ENCODE measurements at regions not wholly inside any gene's neighbourhood (a gene's known extent, or its start where the extent isn't known, plus 50 kb on each side); places are given as distances from the start of the nearest gene placed in this dataset.

DNA sequence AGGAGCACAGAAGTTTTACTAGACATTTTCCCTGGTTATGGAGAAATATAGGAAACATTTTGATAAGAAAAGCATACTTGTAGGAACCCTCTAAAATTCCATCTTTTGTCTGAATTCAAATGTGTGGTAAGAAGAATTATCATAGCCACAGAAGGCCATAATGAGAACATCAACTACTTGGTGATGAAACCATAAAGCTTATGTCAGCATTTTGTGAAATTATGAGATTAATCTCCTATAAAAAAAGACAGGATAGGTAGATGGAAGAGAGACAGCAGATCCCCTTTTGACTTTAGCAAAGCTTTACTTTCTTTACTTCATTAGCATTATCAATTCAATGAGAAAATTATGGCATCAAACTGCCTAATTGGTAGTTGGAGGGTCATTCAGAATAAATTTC, 697.0 kb downstream of the IGSF11 start:
- Mint-ChIP-seq H3K4me1 (no peaks in the 10 kb centered on the region), H3K9me3 (peaks cover 1 to 9% (median 3%) of the 10 kb centered on the region in 3 donors), H3K27ac (no peak overlapping the region), H3K27me3 (no peaks in the 10 kb centered on the region), H3K36me3 (no peaks in the 10 kb centered on the region), H3K4me3 (no peak overlapping the region)

DNA sequence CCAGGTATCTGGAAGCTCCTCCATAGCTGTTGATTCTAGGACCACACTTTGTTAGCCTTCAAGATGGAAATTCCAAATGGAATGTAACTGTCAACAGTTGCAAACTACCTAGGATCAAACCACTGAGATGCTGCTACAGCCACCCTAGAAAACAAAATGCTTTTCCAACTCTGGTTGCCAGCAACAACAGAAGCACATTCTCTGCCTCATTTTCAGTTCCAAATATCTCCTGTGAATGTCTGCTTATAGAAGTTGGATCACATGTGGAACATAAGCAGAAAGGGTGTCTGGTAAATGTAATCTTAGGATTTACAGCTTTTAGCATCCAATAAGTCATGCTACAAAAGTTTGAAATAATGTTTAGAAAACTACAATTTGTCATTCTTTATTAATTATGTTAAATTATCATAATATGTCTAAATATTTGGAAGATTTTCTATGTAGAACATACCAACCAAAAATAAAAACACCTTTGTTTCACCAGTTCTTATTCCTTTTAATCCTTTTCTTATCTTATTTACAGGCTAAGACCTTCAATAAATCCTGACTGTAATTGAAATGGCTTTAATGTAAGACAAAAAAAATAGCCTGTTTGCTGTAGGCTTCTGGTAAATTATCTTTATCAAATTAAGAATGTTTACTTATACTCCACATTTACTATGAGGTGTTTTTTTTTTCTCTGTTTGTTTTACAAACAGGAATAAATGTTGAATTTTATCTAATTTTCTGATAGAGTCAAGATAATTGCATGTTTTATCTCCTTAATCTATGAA, 687.1 kb downstream of the IGSF11 start:
- peaks cover 2 to 4% (median 3%) of the 10 kb centered on the region in 3 donors for H3K9me3 Mint-ChIP-seq
- H3K36me3 Mint-ChIP-seq, result no peaks in the 10 kb centered on the region
- H3K4me3 Mint-ChIP-seq, result no peak overlapping the region
- H3K4me1 Mint-ChIP-seq, result no peaks in the 10 kb centered on the region
- H3K27me3 Mint-ChIP-seq, result no peaks in the 10 kb centered on the region
- H3K27ac Mint-ChIP-seq, result no peak overlapping the region

DNA sequence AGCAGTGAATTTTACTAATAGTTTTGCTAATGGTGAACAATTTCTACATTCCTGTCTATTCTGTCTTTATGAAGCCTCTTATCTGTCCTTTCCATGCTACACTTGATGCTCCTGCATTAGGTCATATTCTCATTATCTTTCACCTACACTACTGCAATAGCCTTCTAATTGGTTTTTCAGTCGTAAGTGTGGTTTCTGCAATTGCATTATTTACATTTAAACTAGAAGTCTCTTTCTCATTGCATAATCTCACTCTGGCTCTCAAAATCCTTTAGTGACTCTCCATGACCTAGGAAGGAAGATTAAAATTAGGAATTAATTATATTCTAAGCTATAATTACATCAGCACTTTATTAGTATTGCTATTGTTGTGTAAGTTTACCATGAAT, 686.5 kb downstream of the IGSF11 start:
- Mint-ChIP-seq H3K9me3 (peaks cover 2 to 4% (median 4%) of the 10 kb centered on the region in 3 donors), H3K4me1 (no peaks in the 10 kb centered on the region), H3K27me3 (no peaks in the 10 kb centered on the region), H3K4me3 (no peak overlapping the region), H3K27ac (no peak overlapping the region), H3K36me3 (no peaks in the 10 kb centered on the region)

DNA sequence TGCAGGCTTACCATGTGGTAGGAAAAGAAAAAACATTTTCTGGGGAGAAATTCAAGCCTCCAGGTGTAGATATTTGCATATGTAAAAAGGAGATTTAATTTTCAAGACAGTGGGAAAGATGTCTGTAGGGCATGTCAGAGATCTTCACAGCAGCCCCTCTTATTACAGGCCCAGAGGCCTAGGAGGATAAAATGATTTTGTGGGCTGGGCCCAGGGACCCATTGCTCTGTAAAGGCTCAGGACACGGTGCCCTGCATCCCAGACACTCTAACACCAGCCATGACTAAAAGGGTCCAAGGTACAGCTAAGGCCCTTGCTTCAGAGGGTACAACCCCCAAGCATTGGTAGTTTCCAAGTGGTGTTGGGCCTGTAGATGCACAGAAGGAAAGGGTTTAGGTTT, 680.1 kb downstream of the IGSF11 start:
- no peak overlapping the region for H3K27ac Mint-ChIP-seq
- H3K27me3 Mint-ChIP-seq, result no peaks in the 10 kb centered on the region
- H3K9me3 Mint-ChIP-seq, result peaks cover 11 to 42% (median 18%) of the 10 kb centered on the region in 3 donors
- peaks cover 4% of the 10 kb centered on the region for H3K36me3 Mint-ChIP-seq
- H3K4me3 Mint-ChIP-seq, result no peak overlapping the region
- no peaks in the 10 kb centered on the region for H3K4me1 Mint-ChIP-seq

DNA sequence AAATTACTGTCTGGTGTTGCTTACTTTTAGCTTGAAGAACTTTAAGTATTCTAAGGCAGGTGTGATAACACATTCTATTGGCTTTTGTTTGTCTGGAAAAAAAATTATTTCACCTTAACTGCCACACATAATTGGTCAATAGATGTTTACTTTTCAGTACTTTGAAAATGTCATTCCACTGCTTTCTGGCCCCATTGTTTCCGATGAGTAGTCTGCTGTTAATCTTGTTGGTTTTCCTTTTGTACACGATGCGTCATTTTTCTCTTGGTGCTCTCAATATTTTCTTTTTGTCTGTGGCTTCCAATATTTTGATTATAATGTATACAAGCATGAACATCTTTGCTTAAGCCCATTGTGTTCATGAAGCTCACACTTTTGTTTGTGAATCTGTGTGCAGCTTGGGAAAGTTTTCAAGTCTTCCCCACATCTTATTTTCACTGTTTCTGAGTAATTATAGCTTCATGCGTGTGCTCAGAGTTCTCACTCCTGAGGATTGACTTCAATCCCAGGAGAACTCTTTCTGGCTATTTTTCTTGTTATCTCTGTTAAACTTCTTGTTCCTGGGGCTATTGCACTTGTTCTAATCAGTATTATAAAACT, 664.7 kb downstream of the IGSF11 start:
- no peak overlapping the region for H3K27ac Mint-ChIP-seq
- H3K27me3 Mint-ChIP-seq, result no peaks in the 10 kb centered on the region
- H3K4me1 Mint-ChIP-seq, result no peaks in the 10 kb centered on the region
- H3K36me3 Mint-ChIP-seq, result no peaks in the 10 kb centered on the region
- H3K9me3 Mint-ChIP-seq, result peaks cover 0 to 25% (median 5%) of the 10 kb centered on the region in 3 donors
- no peak overlapping the region for H3K4me3 Mint-ChIP-seq

DNA sequence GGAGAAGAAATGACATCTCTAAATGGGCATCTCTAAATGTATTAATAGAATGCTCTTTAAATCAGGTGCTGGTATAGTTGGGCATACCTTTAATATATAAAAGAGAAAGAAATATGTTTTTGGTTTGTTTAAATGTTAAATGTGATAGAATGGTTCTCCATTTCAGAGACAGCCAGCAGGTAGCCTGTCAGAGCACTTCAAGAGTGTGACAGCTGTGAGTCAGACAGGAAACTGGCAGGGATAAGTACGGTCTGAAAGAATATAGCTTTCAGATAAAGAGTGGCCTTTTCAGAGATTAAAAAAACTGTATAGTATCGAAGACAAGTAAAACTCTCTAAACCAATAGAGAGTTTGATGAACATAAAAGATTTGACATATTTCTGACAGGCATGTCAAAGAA, 654.1 kb downstream of the IGSF11 start:
- no peak overlapping the region for H3K4me3 Mint-ChIP-seq
- H3K36me3 Mint-ChIP-seq, result no peaks in the 10 kb centered on the region
- no peaks in the 10 kb centered on the region for H3K4me1 Mint-ChIP-seq
- H3K27me3 Mint-ChIP-seq, result no peaks in the 10 kb centered on the region
- H3K27ac Mint-ChIP-seq, result no peak overlapping the region
- peaks cover 0 to 10% (median 4%) of the 10 kb centered on the region in 3 donors for H3K9me3 Mint-ChIP-seq

DNA sequence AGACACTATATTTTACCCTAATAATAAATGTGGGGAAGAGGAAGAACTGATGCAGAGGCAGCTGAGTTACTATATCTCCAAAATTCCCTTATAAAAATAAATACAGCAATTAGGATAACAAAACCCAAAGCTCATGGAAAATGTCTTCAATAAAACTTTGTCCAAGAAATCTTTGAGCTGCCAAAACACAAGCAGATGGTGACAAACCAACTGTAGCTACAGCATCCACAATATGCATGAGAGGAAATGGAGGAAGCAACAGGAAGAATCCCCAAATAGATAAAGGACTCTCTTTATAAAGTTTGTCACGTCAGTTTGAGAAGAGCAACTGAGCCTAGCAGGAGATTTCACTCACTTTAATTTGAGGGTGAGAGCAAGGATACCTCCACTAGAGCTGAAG, 638.2 kb downstream of the IGSF11 start:
- H3K4me1 Mint-ChIP-seq, result no peaks in the 10 kb centered on the region
- peaks cover 1% of the 10 kb centered on the region for H3K36me3 Mint-ChIP-seq
- H3K9me3 Mint-ChIP-seq, result no peaks in the 10 kb centered on the region
- H3K27ac Mint-ChIP-seq, result no peak overlapping the region
- no peaks in the 10 kb centered on the region for H3K27me3 Mint-ChIP-seq
- no peak overlapping the region for H3K4me3 Mint-ChIP-seq

DNA sequence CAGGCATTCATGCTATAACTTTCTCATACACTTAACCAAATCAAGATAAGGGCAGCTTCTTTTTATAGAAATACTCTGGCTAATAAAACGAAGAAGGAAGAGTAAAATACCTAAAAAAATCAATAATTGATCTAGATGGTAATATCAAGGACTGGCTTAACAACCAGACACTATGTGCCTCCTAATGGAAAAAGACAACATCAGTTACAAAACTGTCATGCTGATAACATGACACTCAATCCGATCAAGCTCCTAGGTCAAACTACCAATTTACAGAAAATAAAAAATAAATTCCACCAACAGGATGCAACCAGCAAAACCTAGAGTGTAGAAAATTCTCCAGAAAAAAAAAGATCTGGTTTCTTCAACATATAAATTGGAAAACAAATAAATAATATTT, 634.6 kb downstream of the IGSF11 start:
- Mint-ChIP-seq H3K36me3 (no peaks in the 10 kb centered on the region), H3K27me3 (no peaks in the 10 kb centered on the region), H3K27ac (no peak overlapping the region), H3K4me3 (no peak overlapping the region), H3K4me1 (no peaks in the 10 kb centered on the region), H3K9me3 (peaks cover 0 to 3% (median 0%) of the 10 kb centered on the region in 3 donors)

DNA sequence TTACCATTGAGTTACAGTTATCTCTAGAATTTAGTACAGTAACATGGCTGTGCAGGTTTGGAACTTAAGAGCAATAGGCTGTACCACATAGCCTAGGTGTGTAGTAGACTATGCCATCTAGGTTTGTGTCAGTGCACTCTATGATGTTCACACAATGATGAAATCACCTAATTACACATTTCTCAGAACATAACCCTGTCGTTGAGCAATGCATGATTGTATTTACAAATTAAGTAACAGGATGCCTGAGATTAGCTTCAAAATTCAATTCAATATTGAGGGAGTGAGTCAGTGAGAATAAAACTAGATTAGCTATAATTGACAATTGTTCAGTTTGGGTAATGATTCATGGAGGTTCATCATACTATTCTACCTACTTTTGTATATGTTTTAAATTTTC, 633.8 kb downstream of the IGSF11 start:
- Mint-ChIP-seq H3K27me3 (no peaks in the 10 kb centered on the region), H3K4me1 (no peaks in the 10 kb centered on the region), H3K9me3 (peaks cover 0 to 3% (median 0%) of the 10 kb centered on the region in 3 donors), H3K4me3 (no peak overlapping the region), H3K27ac (no peak overlapping the region), H3K36me3 (no peaks in the 10 kb centered on the region)

DNA sequence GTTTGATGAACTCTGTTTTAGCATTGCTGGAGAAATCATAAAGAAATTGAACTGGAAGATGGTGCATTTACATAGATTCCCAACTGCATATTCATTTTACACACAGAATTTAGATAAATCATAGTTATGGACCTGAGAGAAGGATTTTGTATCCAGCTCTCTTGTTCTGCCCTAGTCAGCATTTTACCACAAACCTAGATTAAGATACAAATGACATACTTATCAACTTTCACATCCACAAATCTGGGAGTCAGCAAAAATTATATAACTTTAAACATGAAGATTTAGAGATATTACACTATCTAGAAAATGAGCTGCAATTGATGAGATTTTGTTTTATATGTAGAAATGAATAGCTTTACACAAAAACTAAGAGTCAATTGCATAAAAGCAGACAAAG, 632.8 kb downstream of the IGSF11 start:
- Mint-ChIP-seq H3K4me1 (no peaks in the 10 kb centered on the region), H3K27me3 (no peaks in the 10 kb centered on the region), H3K36me3 (no peaks in the 10 kb centered on the region), H3K4me3 (no peak overlapping the region), H3K27ac (no peak overlapping the region), H3K9me3 (peaks cover 0 to 4% (median 3%) of the 10 kb centered on the region in 3 donors)

DNA sequence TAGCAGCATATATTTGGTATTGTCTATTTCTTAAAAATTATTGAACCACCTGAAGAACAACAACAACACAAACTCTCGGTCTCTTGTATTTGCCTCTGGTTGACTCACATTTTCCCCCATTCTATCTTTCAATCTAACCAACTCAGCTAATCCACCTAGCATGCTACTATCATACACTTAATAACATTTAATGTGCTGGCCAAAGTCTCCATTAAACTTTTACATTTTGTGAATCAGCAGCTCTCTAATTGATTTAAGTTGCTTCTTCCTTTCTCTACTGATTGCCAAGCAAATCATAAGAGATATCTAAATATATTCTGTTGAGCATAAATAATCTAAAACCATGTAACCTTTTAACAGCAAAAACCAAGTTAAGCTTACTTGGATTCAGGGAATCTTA, 631.7 kb downstream of the IGSF11 start:
- H3K36me3 Mint-ChIP-seq, result no peaks in the 10 kb centered on the region
- peaks cover 0 to 4% (median 3%) of the 10 kb centered on the region in 3 donors for H3K9me3 Mint-ChIP-seq
- H3K4me3 Mint-ChIP-seq, result no peak overlapping the region
- no peaks in the 10 kb centered on the region for H3K4me1 Mint-ChIP-seq
- no peaks in the 10 kb centered on the region for H3K27me3 Mint-ChIP-seq
- no peak overlapping the region for H3K27ac Mint-ChIP-seq

DNA sequence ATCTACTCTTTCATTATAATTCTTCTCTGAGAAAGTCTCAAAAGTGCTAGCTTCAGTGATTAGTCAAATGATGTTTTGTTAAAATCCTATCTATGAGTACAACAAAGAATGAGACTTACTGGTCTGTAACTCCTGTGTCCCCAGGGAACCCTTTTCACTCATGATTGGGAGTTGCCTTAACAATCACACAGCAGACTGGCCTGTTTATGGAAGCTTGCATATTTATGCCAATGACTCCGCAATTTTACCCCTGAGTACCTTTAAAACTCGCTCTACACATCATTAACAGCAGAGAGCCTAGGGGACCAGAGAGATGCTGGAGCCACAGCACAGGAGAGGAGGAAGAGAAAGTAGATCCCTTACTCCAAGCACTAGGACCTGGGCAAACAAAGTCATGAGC, 628.1 kb downstream of the IGSF11 start:
- Mint-ChIP-seq H3K27me3 (no peaks in the 10 kb centered on the region), H3K9me3 (peaks cover 0 to 4% (median 3%) of the 10 kb centered on the region in 3 donors), H3K4me1 (no peaks in the 10 kb centered on the region), H3K4me3 (no peak overlapping the region), H3K27ac (no peak overlapping the region), H3K36me3 (no peaks in the 10 kb centered on the region)

DNA sequence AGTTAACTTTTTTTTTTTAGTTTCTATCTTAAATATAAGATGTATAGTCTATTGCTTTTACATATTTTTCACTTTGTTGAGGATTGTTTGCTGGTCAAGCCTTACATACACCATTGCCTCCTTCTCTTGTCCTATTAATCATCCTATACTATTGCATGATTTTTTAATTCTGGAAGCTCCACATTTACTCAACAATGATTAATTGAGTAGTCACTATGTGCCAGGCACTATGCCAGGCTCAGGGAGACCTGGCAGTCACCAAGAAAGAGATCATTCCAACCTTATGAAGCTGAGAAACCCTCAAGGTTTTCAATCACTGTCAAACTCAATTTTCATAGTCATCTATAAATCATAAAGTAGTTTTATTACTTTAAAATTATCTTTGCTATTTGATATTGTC, 626.2 kb downstream of the IGSF11 start:
- H3K27ac Mint-ChIP-seq, result no peak overlapping the region
- no peaks in the 10 kb centered on the region for H3K27me3 Mint-ChIP-seq
- H3K36me3 Mint-ChIP-seq, result no peaks in the 10 kb centered on the region
- no peak overlapping the region for H3K4me3 Mint-ChIP-seq
- H3K9me3 Mint-ChIP-seq, result peaks cover 0 to 4% (median 3%) of the 10 kb centered on the region in 3 donors
- no peaks in the 10 kb centered on the region for H3K4me1 Mint-ChIP-seq

DNA sequence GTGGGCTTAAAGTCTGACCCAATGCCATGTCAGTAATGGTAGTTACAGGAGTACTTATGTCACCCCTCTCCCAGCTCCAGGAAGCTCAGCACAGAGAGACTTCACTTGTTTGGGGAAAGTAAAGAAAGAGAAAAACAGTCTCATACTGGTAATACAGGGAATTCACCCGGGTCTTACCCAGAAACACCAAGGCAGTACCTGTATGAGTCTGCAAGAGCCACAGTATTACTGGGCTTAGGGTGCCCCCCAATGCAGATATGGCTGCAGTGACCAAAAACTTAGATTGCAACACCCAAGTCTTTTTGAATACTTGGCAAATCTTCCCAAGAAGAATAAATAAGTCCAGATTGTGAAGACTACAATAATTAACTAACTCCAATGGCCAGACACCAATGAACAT, 622.1 kb downstream of the IGSF11 start:
- H3K27me3 Mint-ChIP-seq, result no peaks in the 10 kb centered on the region
- H3K4me3 Mint-ChIP-seq, result no peak overlapping the region
- H3K4me1 Mint-ChIP-seq, result no peaks in the 10 kb centered on the region
- H3K36me3 Mint-ChIP-seq, result no peaks in the 10 kb centered on the region
- H3K27ac Mint-ChIP-seq, result no peak overlapping the region
- peaks cover 2 to 7% (median 4%) of the 10 kb centered on the region in 3 donors for H3K9me3 Mint-ChIP-seq

DNA sequence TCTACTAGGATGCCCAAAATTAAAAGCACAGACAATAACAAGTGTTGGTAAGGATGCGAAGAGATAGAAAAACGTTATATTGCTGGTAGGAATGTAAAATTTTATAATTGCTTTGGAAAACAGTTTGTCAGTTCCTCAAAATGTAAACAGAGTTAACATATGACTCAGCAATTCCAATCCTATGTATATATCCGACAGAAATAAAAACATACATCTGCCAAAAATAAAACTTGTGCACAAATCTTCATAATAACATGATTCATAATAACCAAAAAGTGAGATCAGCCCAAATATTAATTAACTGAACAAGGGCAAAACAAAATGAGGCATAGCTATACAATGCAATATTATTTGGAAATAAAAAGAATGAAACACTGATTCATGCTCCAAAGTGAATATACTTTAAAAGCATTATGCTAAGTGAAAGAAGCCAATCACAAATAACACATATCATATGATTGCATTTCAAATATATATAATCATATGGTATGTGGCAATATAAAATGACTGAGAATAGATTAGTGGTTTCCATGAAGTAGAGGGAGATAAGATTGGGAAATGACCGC, 609.3 kb downstream of the IGSF11 start:
- Mint-ChIP-seq H3K4me3 (no peak overlapping the region), H3K9me3 (peaks cover 0 to 4% (median 2%) of the 10 kb centered on the region in 3 donors), H3K4me1 (no peaks in the 10 kb centered on the region), H3K27ac (no peak overlapping the region), H3K27me3 (no peaks in the 10 kb centered on the region), H3K36me3 (no peaks in the 10 kb centered on the region)

DNA sequence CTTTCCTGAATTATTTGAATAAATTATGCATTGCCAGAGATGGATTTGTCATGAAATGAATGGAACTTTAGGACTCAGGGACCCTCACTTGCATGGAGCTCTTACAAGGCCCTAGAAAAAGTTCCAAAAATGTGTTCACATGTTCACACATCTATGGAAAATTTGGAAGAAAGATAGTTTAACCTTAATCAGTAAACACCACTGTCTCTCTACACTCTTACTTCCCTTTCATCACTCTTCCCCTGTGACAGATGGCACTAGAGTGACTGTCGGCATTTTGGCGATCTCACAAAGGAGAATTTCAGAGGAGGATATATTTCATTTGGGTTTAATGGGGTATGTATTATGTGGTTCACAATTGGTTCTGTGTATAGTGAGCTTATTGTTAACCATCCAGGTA, 600.8 kb downstream of the IGSF11 start:
- no peaks in the 10 kb centered on the region for H3K36me3 Mint-ChIP-seq
- no peaks in the 10 kb centered on the region for H3K9me3 Mint-ChIP-seq
- no peak overlapping the region for H3K27ac Mint-ChIP-seq
- H3K4me1 Mint-ChIP-seq, result no peaks in the 10 kb centered on the region
- no peak overlapping the region for H3K4me3 Mint-ChIP-seq
- no peaks in the 10 kb centered on the region for H3K27me3 Mint-ChIP-seq

All from IgD-negative memory B cell (primary cell).